Panc1 (cell line): ENCODE measurements at regions not wholly inside any gene's neighbourhood (a gene's known extent, or its start where the extent isn't known, plus 50 kb on each side); places are given as distances from the start of the nearest gene placed in this dataset.

Experiments
- ATAC-seq: fragments of 200-7000 bp; cut with Tn5 transposase; 2 replicates; pipeline ENCODE4 v1.9.1; 2020; ENCODE audit warnings: mild to moderate bottlenecking, moderate library complexity
- BruUV-seq: library from RNA; stranded (reverse); fragments of 400-500 nt; replicated peaks from 2 replicates; lab custom pipeline; 2021; lab: Mats Ljungman, UMichigan
- CTCF ChIA-PET: fragments of 300-600 bp; sonication (Branson Sonifier 250); formaldehyde crosslinking; loops from one replicate; lab custom pipeline; 2022; ENCODE audit warnings: antibody characterized with exemption; lab: Charles Lee
- POLR2A ChIA-PET: fragments of 300-600 bp; sonication (Branson Sonifier 250); formaldehyde crosslinking; loops from one replicate; lab custom pipeline; 2022; ENCODE audit warnings: antibody characterized with exemption; lab: Charles Lee
- DNase-seq: peaks from one replicate; pipeline ENCODE4 v3.0.0-alpha.2; 2010; ENCODE audit warnings: low read depth, low spot score
- H3K27ac ChIP-seq: 2 replicates; pipeline ENCODE4 v1.5.1; 2011; ENCODE audit warnings: mild to moderate bottlenecking, low read length, inconsistent platforms
- H3K27me3 ChIP-seq: fragments of 200-500 bp; sonication (Bioruptor generic); 2 replicates; pipeline ENCODE4 v1.6.0; 2014; ENCODE audit warnings: low read length, inconsistent platforms; ENCODE audit not compliant: control insufficient read depth, insufficient read depth
- H3K36me3 ChIP-seq: fragments of 200-500 bp; sonication (Bioruptor generic); 2 replicates; pipeline ENCODE4 v1.5.1; 2014; ENCODE audit warnings: inconsistent platforms, mild to moderate bottlenecking, low read length, moderate library complexity; ENCODE audit not compliant: control insufficient read depth, insufficient read depth
- H3K4me1 ChIP-seq: 2 replicates; pipeline ENCODE4 v1.5.1; 2011; ENCODE audit warnings: inconsistent platforms, mild to moderate bottlenecking, low read length, moderate library complexity; ENCODE audit not compliant: control insufficient read depth, insufficient read depth
- H3K4me3 ChIP-seq, 2 experiments: 2 replicates each; pipeline ENCODE4 v1.5.1; 2011 to 2012; ENCODE audit warnings: low read depth in 2 of 2, low read length in 2 of 2, mild to moderate bottlenecking in 2 of 2, inconsistent platforms in 1 of 2, moderate library complexity in 1 of 2
- H3K9me3 ChIP-seq: fragments of 200-500 bp; sonication (Bioruptor generic); 2 replicates; pipeline ENCODE4 v1.5.1; 2014; ENCODE audit warnings: low read depth, mild to moderate bottlenecking, inconsistent platforms, low read length, moderate library complexity; ENCODE audit not compliant: control insufficient read depth, insufficient read depth
- POLR2AphosphoS5 ChIP-seq: IDR thresholded peaks from 2 replicates; pipeline ENCODE4 v1.6.1; 2012; ENCODE audit warnings: mild to moderate bottlenecking, low read depth, low read length, moderate library complexity
- SIN3A ChIP-seq: IDR thresholded peaks from 2 replicates; pipeline ENCODE4 v1.6.1; 2012; ENCODE audit warnings: low read depth, mild to moderate bottlenecking, low read length, moderate library complexity, borderline replicate concordance; ENCODE audit not compliant: insufficient read depth
- TCF7L2 ChIP-seq: IDR thresholded peaks from 2 replicates; pipeline ENCODE4 v1.6.1; 2011; ENCODE audit warnings: mild to moderate bottlenecking, low read depth, low read length, inconsistent platforms
- in situ Hi-C: cut with HindIII; loops from 2 replicates; pipeline ENCODE4 v1.10.0; 2016; ENCODE audit warnings: low sequenced_read_pairs, low pct_unique_long_range_greater_than_20kb
- intact Hi-C: fragments of 100-400 bp; cut with micrococcal nuclease; formaldehyde crosslinking; loops from one replicate; pipeline ENCODE4 v1.10.0; 2022; ENCODE audit not compliant: unreplicated experiment
- TF ChIP-seq, protein P1 (sequence below): fragments of 450-650 bp; IDR thresholded peaks from 2 replicates; pipeline ENCODE4 v1.5.1; 2017; ENCODE audit warnings: mild to moderate bottlenecking
- TF ChIP-seq, protein P2 (sequence below), 2 experiments: IDR thresholded peaks; 2 replicates each; pipeline ENCODE4 v1.6.1; 2011 to 2012; ENCODE audit warnings: low read depth in 2 of 2, control low read depth in 1 of 2, low read length in 1 of 2, mild to moderate bottlenecking in 1 of 2, moderate library complexity in 1 of 2; ENCODE audit not compliant: insufficient read depth in 1 of 2

DNA sequence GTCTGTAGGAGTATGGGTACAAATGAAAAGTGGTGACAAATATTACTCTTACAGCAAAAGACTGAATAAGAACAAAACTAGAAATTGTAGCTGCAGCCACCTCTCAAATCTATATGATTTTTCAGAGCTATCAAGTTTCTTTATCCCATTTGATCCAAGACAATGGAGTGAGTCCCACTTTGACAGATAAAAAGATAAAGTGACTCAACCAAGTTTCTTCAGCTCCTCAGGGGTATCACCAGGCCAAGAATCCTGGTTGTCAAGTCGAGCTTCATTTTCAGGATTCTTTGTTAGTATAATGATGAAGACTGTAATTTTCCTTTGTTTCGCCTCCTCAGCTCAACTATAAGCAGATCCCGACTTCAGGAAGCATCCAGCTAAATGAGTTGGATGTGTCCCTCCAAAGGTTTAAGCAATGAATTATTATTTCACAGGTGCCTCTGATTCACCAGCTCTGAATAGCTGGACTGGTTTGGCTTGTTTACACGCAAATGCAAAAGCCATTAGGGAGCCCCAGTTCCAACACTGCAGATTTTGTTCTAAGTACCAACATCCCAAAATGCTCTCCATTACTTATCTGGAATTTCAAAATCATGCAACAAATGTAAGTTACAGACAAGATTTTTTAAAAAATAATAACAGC lies 238.9 kb downstream of the MAFB start:
- no peak overlapping the region for H3K27ac ChIP-seq
- POLR2A ChIA-PET, result no interaction called here
- ATAC-seq (no peak), DNase-seq (no peak)
- BruUV-seq, result no TSS peak
- no peaks in the 10 kb centered on the region for H3K9me3 ChIP-seq
- H3K4me1 ChIP-seq, result no peaks in the 10 kb centered on the region
- H3K36me3 ChIP-seq, result no peaks in the 10 kb centered on the region
- in situ Hi-C loops (no loop called here), intact Hi-C loops (no loop called here)
- peaks cover 2% of the 10 kb centered on the region; the same call in 1 of the 2 replicates for H3K27me3 ChIP-seq
- H3K4me3 ChIP-seq, result no peak overlapping the region
- CTCF ChIA-PET, result no interaction called here
- TF ChIP-seq, protein P1, sequence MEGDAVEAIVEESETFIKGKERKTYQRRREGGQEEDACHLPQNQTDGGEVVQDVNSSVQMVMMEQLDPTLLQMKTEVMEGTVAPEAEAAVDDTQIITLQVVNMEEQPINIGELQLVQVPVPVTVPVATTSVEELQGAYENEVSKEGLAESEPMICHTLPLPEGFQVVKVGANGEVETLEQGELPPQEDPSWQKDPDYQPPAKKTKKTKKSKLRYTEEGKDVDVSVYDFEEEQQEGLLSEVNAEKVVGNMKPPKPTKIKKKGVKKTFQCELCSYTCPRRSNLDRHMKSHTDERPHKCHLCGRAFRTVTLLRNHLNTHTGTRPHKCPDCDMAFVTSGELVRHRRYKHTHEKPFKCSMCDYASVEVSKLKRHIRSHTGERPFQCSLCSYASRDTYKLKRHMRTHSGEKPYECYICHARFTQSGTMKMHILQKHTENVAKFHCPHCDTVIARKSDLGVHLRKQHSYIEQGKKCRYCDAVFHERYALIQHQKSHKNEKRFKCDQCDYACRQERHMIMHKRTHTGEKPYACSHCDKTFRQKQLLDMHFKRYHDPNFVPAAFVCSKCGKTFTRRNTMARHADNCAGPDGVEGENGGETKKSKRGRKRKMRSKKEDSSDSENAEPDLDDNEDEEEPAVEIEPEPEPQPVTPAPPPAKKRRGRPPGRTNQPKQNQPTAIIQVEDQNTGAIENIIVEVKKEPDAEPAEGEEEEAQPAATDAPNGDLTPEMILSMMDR, result no peak
- TF ChIP-seq, protein P2, sequence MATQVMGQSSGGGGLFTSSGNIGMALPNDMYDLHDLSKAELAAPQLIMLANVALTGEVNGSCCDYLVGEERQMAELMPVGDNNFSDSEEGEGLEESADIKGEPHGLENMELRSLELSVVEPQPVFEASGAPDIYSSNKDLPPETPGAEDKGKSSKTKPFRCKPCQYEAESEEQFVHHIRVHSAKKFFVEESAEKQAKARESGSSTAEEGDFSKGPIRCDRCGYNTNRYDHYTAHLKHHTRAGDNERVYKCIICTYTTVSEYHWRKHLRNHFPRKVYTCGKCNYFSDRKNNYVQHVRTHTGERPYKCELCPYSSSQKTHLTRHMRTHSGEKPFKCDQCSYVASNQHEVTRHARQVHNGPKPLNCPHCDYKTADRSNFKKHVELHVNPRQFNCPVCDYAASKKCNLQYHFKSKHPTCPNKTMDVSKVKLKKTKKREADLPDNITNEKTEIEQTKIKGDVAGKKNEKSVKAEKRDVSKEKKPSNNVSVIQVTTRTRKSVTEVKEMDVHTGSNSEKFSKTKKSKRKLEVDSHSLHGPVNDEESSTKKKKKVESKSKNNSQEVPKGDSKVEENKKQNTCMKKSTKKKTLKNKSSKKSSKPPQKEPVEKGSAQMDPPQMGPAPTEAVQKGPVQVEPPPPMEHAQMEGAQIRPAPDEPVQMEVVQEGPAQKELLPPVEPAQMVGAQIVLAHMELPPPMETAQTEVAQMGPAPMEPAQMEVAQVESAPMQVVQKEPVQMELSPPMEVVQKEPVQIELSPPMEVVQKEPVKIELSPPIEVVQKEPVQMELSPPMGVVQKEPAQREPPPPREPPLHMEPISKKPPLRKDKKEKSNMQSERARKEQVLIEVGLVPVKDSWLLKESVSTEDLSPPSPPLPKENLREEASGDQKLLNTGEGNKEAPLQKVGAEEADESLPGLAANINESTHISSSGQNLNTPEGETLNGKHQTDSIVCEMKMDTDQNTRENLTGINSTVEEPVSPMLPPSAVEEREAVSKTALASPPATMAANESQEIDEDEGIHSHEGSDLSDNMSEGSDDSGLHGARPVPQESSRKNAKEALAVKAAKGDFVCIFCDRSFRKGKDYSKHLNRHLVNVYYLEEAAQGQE (IDR thresholded peaks at IDR 0.05; ENCODE audit: insufficient read depth in 1 of 2, low read depth in 2 of 2, low read length in 1 of 2), result no peak
- no peak for TF ChIP-seq SIN3A

DNA sequence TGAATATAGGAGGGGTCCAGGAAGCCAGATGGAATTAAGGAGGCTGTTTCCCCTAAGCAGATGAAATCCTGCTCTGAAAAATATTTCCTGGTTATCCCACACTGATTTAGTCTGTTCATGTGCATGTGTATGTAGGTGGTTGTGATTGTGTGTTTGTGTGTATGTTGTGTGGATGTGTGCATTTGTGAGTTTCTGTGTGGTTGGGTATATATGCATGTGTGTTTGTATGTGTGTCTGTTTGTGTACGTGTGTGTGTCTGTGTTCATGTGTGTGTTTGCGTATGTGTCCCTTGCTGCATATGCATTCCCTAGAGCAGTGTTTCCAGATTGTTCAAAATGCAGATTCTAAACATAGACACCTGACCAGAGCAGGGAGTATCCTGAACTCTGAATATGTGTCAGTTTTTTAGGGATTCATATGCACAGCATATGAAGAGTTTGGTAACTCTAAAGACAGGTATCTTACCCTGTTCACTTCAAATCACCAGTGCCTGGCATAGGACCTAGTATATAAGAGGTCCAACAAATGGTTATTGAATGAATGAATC lies 239.8 kb downstream of the MAFB start:
- ChIA-PET POLR2A (no interaction called here), CTCF (no interaction called here)
- no TSS peak for BruUV-seq
- Histone ChIP-seq H3K27ac (no peak overlapping the region), H3K27me3 (peaks cover 2% of the 10 kb centered on the region; the same call in 1 of the 2 replicates), H3K9me3 (no peaks in the 10 kb centered on the region), H3K4me1 (no peaks in the 10 kb centered on the region), H3K4me3 (no peak overlapping the region), H3K36me3 (no peaks in the 10 kb centered on the region)
- ATAC-seq, result no peak
- TF ChIP-seq, protein P1, result no peak
- TF ChIP-seq TCF7L2, result no peak
- TF ChIP-seq POLR2AphosphoS5, result no peak
- TF ChIP-seq, protein P2 (IDR thresholded peaks at IDR 0.05; ENCODE audit: insufficient read depth in 1 of 2, low read depth in 2 of 2, low read length in 1 of 2), result no peak
- TF ChIP-seq SIN3A, result no peak
- intact Hi-C loops, result no loop called here
- in situ Hi-C loops, result no loop called here
- no peak for DNase-seq
